LNCaP clone FGC (cell line): ENCODE measurements at regions not wholly inside any gene's neighbourhood (a gene's known extent, or its start where the extent isn't known, plus 50 kb on each side); places are given as distances from the start of the nearest gene placed in this dataset.

Experiments used
- DNase-seq: peaks from one replicate; pipeline ENCODE4 v3.0.0-alpha.2; 2011; ENCODE audit warnings: low read depth
- H3K4me3 ChIP-seq: 2 replicates; pipeline ENCODE4 v1.5.1; 2011; ENCODE audit warnings: mild to moderate bottlenecking, low read depth, low read length, control low read depth
- TF ChIP-seq, protein P1 (sequence below): IDR thresholded peaks from 2 replicates; pipeline ENCODE4 v1.5.1; 2012; ENCODE audit warnings: mild to moderate bottlenecking; ENCODE audit not compliant: control insufficient read depth, insufficient read depth; ENCODE audit errors: extremely low read depth

- TF ChIP-seq, protein P1, sequence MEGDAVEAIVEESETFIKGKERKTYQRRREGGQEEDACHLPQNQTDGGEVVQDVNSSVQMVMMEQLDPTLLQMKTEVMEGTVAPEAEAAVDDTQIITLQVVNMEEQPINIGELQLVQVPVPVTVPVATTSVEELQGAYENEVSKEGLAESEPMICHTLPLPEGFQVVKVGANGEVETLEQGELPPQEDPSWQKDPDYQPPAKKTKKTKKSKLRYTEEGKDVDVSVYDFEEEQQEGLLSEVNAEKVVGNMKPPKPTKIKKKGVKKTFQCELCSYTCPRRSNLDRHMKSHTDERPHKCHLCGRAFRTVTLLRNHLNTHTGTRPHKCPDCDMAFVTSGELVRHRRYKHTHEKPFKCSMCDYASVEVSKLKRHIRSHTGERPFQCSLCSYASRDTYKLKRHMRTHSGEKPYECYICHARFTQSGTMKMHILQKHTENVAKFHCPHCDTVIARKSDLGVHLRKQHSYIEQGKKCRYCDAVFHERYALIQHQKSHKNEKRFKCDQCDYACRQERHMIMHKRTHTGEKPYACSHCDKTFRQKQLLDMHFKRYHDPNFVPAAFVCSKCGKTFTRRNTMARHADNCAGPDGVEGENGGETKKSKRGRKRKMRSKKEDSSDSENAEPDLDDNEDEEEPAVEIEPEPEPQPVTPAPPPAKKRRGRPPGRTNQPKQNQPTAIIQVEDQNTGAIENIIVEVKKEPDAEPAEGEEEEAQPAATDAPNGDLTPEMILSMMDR: no peak
- no peak for DNase-seq
- H3K4me3 ChIP-seq: no peak overlapping the region
These were observed 539.9 kb upstream of the CDH9 start for GRCh38 chr5:27578279-27578678.

DNA sequence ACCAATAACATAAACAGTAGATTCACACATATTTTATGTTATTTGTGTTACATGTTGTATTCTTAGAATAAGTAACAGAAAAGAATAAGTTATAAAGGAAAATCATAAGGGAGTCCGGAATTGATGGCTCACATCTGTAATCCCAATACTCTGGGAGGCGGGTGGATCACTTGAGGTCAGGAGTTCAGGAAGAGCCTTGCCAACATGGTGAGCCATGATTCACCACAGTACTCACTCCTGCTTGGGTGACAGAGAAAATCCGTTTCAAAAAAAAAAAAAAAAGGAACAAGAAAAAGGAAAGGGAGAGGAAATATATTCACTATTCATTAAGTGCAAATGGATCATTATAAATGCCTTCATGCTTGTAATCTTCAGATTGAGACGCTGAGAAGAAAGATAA lies 533.3 kb upstream of the CDH9 start:
- TF ChIP-seq, protein P1: no peak
- no peak for DNase-seq
- H3K4me3 ChIP-seq: no peak overlapping the region

DNA sequence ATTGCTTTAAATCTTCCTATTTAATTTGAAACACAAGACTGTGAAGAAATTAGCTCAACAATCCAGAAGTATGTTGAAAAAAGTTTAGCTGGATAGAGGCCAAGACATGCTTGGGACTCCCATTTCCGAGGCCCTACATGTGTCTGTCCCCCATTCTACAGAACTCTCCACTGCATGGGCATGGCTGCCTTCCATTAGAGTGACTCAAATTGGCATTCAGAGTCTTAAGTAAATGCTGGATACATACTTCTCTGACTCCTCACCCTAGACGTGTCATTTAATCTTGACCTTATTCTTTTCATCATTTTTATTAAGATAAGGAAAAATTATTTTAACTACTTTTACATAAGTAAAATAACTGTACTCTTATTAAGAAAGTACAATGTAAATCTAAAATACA lies 530.4 kb upstream of the CDH9 start:
- TF ChIP-seq, protein P1: no peak
- no peak overlapping the region for H3K4me3 ChIP-seq
- DNase-seq: no peak

- no peak overlapping the region for H3K4me3 ChIP-seq
- no peak for DNase-seq
- TF ChIP-seq, protein P1: no peak
These were observed 523.0 kb upstream of the CDH9 start for GRCh38 chr5:27561408-27561807.

DNA sequence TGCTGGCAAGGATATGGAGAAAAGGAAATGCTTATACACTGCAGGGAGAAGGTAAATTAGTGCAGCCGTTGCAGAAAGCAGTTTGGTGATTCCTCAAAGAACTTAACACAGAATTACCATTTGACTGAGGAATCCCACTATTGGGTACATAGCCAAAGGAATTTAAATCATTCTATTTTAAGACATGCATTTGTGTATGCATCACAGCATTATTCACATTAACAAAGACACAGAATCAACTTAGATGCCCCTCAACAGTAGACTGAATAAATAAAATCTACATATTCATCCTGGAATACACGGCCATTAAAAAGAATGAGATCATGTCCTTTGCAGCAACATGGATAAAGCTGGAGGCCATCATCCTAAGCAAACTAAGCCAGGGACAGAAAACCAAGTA lies 510.1 kb upstream of the CDH9 start:
- TF ChIP-seq, protein P1: no peak
- no peak for DNase-seq

GRCh38 chr5:27535031-27535557 lies 496.7 kb upstream of the CDH9 start:
- TF ChIP-seq, protein P1: no peak
- no peak for DNase-seq
- no peak overlapping the region for H3K4me3 ChIP-seq

More for the DNA sequence above, 510.1 kb upstream of the CDH9 start:
- no peak overlapping the region for H3K4me3 ChIP-seq

GRCh38 chr5:27532305-27532704 lies 493.9 kb upstream of the CDH9 start:
- DNase-seq: no peak
- TF ChIP-seq, protein P1: no peak
- H3K4me3 ChIP-seq: no peak overlapping the region
